Kidney (tissue), 13 donors: ENCODE measurements at regions not wholly inside any gene's neighbourhood (a gene's known extent, or its start where the extent isn't known, plus 50 kb on each side); places are given as distances from the start of the nearest gene placed in this dataset.

Source experiments
- DNase-seq, 5 donors: peaks; one replicate each; pipeline ENCODE4 v3.0.0-alpha.2; 2013 to 2020
- FAIRE-seq: peaks from 2 replicates; lab custom pipeline; 2012; peaks lifted over from hg19 to GRCh38; lab: Jason Lieb, UNC
- H3K27ac ChIP-seq, 2 donors: one replicate each; pipeline ENCODE4 v1.7.0; 2013; ENCODE audit warnings: low read depth in 2 of 2, low read length in 2 of 2, inconsistent platforms in 1 of 2
- H3K27me3 ChIP-seq: one replicate; pipeline ENCODE4 v1.7.1; 2013; ENCODE audit warnings: low read length, inconsistent platforms; ENCODE audit not compliant: control insufficient read depth, insufficient read depth
- H3K36me3 ChIP-seq, 3 donors: one replicate each; pipeline versions ENCODE4 v1.7.0 to v1.7.1; 2013; ENCODE audit warnings: low read length in 3 of 3, control low read depth in 1 of 3, inconsistent platforms in 1 of 3; ENCODE audit not compliant: insufficient read depth in 3 of 3, control insufficient read depth in 2 of 3
- H3K4me1 ChIP-seq, 3 donors: one replicate each; pipeline versions ENCODE4 v1.7.0 to v1.7.1; 2013; ENCODE audit warnings: low read length in 3 of 3, inconsistent platforms in 1 of 3, low read depth in 1 of 3; ENCODE audit not compliant: control insufficient read depth in 2 of 3, insufficient read depth in 2 of 3
- H3K4me3 ChIP-seq, 3 donors: one replicate each; pipeline versions ENCODE4 v1.7.0 to v1.8.1; 2013; ENCODE audit warnings: low read length in 3 of 3, control low read depth in 1 of 3, inconsistent platforms in 1 of 3
- H3K9ac ChIP-seq, 3 donors: one replicate each; pipeline versions ENCODE4 v1.7.0 to v1.7.1; 2013; ENCODE audit warnings: low read length in 3 of 3, control low read depth in 1 of 3, inconsistent platforms in 1 of 3
- H3K9me3 ChIP-seq, 3 donors: one replicate each; pipeline versions ENCODE4 v1.7.0 to v1.7.1; 2013; ENCODE audit warnings: low read length in 3 of 3, control low read depth in 1 of 3, inconsistent platforms in 1 of 3; ENCODE audit not compliant: control insufficient read depth in 2 of 3, insufficient read depth in 1 of 3
- CTCF ChIP-seq: IDR thresholded peaks from 3 replicates; pipeline ENCODE4 v1.5.1; 2012; ENCODE audit warnings: mild to moderate bottlenecking, moderate library complexity, borderline replicate concordance; ENCODE audit not compliant: insufficient read depth; ENCODE audit errors: extremely low read depth
- intact Hi-C: fragments of 100-400 bp; cut with DNase I; formaldehyde crosslinking; loops from one replicate; pipeline ENCODE4 v1.11.1; 2022
- donor health status: control.
- donor health status: control.
- donor health status: control.
- donor health status: control.
- donor health status: control.
- donor health status: DM: yes; HTN: yes; CAD: no.
- donor health status: Normal renal cell carcinoma (clear cell type).

GRCh38 chr4:11615601-11616000 lies 186.9 kb upstream of the HS3ST1 start:
- H3K4me1 ChIP-seq: peaks cover 0 to 53% (median 6%) of the 10 kb centered on the region in 3 donors
- intact Hi-C loops: no loop called here
- no peaks in the 10 kb centered on the region for H3K36me3 ChIP-seq
- no peaks in the 10 kb centered on the region for H3K27me3 ChIP-seq
- H3K9ac ChIP-seq: no peak overlapping the region
- peak overlapping the region in 1 of 2 donors; percentile 2 for H3K27ac ChIP-seq
- no peak for TF ChIP-seq CTCF
- DNase-seq: no peak
- no peaks in the 10 kb centered on the region for H3K9me3 ChIP-seq
- H3K4me3 ChIP-seq: no peak overlapping the region
- no peak for FAIRE-seq

GRCh38 chr4:11614426-11614825 lies 185.7 kb upstream of the HS3ST1 start:
- Histone ChIP-seq H3K27me3 (no peaks in the 10 kb centered on the region), H3K27ac (peak overlapping the region; percentile 37 to 62), H3K36me3 (no peaks in the 10 kb centered on the region), H3K9me3 (no peaks in the 10 kb centered on the region), H3K4me3 (no peak overlapping the region), H3K9ac (no peak overlapping the region), H3K4me1 (peaks cover 0 to 41% (median 3%) of the 10 kb centered on the region in 3 donors)
- DNase-seq (peak in 2 of 5 donors; percentile 63 to 70), FAIRE-seq (no peak)
- no peak for TF ChIP-seq CTCF
- intact Hi-C loops: no loop called here

- Histone ChIP-seq H3K27me3 (no peaks in the 10 kb centered on the region), H3K9me3 (no peaks in the 10 kb centered on the region), H3K4me1 (peaks cover 0 to 20% (median 3%) of the 10 kb centered on the region in 3 donors), H3K9ac (no peak overlapping the region), H3K4me3 (no peak overlapping the region), H3K27ac (no peak overlapping the region), H3K36me3 (no peaks in the 10 kb centered on the region)
- FAIRE-seq: no peak
- DNase-seq: no peak
- TF ChIP-seq CTCF: no peak
- intact Hi-C loops: no loop called here
These were observed 183.2 kb upstream of the HS3ST1 start for GRCh38 chr4:11611868-11612267.

GRCh38 chr4:11609751-11610150 lies 181.1 kb upstream of the HS3ST1 start:
- TF ChIP-seq CTCF: no peak
- Histone ChIP-seq H3K4me1 (peaks cover 0 to 6% (median 0%) of the 10 kb centered on the region in 3 donors), H3K27ac (no peak overlapping the region), H3K27me3 (no peaks in the 10 kb centered on the region), H3K4me3 (no peak overlapping the region), H3K9me3 (no peaks in the 10 kb centered on the region), H3K9ac (no peak overlapping the region), H3K36me3 (no peaks in the 10 kb centered on the region)
- DNase-seq (no peak), FAIRE-seq (no peak)
- intact Hi-C loops: no loop called here
